ENCODE measurements at regions not wholly inside any gene's neighbourhood (a gene's known extent, or its start where the extent isn't known, plus 50 kb on each side); places are given as distances from the start of the nearest gene placed in this dataset.

DNA sequence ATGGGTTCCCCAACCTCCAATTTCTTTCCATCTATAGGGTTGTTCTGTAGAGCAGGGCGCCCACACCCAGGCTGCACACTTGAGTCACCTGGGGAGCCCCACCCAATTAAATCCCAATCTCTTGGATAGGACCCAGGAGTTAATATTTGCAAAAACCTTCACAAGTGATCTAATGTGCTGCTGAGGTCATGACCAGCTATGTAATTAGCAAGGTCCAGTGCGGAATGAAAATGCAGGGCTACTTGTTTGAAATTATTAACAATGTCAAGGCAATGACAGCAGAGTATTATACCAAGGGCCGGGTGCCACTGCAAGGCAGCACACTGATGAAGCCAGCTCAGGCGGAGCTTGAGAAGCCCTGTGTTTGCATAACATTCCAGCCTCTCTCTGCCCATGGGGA, 302.7 kb downstream of the MAF start:
- no peak overlapping the region for H3K4me3 ChIP-seq (ENCODE audit: low read depth, low read length)
- DNase-seq (ENCODE audit: low read depth) = no peak
- TF ChIP-seq CTCF (conservative IDR thresholded peaks at IDR 0.05; ENCODE audit: low read depth, low read length) = no peak

GRCh38 chr16:79297296-79297695, 303.2 kb downstream of the MAF start:
- no peak overlapping the region for H3K4me3 ChIP-seq (ENCODE audit: low read depth, low read length)
- no peak for TF ChIP-seq CTCF (conservative IDR thresholded peaks at IDR 0.05; ENCODE audit: low read depth, low read length)
- DNase-seq (ENCODE audit: low read depth) = no peak

GRCh38 chr16:79296491-79296890, 304.0 kb downstream of the MAF start:
- no peak for DNase-seq (ENCODE audit: low read depth)
- no peak for TF ChIP-seq CTCF (conservative IDR thresholded peaks at IDR 0.05; ENCODE audit: low read depth, low read length)

GRCh38 chr16:79295746-79296145, 304.8 kb downstream of the MAF start:
- TF ChIP-seq CTCF (conservative IDR thresholded peaks at IDR 0.05; ENCODE audit: low read depth, low read length) = no peak
- no peak overlapping the region for H3K4me3 ChIP-seq (ENCODE audit: low read depth, low read length)
- no peak for DNase-seq (ENCODE audit: low read depth)

More at GRCh38 chr16:79296491-79296890, 304.0 kb downstream of the MAF start:
- H3K4me3 ChIP-seq (ENCODE audit: low read depth, low read length) = no peak overlapping the region

DNA sequence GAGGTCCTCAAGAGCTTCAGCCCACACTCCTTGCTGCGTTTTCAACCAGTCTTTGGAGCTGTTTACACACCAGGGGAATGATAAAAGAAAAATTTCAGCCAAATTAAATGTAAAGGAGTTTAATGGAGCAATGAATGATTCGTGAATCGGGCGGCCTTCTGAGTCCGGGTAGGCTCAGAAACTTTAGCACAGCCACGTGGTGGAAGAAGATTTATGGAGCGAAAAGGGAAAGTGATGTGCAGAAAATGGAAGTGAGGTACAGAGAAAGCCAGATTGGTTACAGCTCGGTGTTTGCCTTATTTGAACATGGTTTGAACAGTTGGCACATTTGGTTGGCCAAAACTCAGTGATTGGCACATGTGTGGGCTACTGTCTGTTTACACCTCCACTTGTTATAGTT, 305.4 kb downstream of the MAF start:
- DNase-seq (ENCODE audit: low read depth) = no peak
- H3K4me3 ChIP-seq (ENCODE audit: low read depth, low read length) = no peak overlapping the region
- TF ChIP-seq CTCF (conservative IDR thresholded peaks at IDR 0.05; ENCODE audit: low read depth, low read length) = no peak

- no peak for TF ChIP-seq CTCF (conservative IDR thresholded peaks at IDR 0.05; ENCODE audit: low read depth, low read length)
- H3K4me3 ChIP-seq (ENCODE audit: low read depth, low read length) = no peak overlapping the region
- no peak for DNase-seq (ENCODE audit: low read depth)
These were observed 306.0 kb downstream of the MAF start for GRCh38 chr16:79294568-79294967.

DNA sequence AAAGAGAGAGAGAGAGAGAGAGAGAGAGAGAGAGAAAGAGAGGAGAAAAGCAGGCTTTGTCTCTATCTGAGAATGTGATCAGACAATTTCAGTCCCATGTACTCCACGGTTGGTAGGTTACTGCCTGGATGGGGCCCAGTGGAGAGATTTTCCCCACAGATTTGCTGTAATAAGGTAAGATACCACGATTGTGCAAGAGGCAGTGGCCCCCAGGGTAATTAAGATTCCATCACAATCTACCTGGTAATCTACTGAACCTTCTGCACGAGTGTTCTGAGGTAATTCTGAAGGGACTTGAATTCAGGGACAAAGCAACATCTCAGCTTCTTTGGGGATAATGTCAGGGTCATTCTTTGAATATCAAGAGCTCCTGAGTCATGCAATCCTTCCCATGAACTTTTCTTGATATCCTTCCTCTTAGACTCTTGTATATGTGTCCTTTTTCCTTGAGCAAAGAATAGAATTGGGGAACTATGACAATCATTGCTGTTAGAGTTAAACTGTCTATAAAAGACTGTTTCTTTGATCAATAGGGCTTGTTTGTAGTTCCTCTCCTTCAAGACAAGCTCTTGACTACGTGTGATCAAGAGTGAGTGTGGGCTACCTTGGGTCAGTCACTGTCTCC, 306.6 kb downstream of the MAF start:
- DNase-seq (ENCODE audit: low read depth) = no peak
- H3K4me3 ChIP-seq (ENCODE audit: low read depth, low read length) = no peak overlapping the region
- no peak for TF ChIP-seq CTCF (conservative IDR thresholded peaks at IDR 0.05; ENCODE audit: low read depth, low read length)

Measured in epithelial cell of proximal tubule (primary cell).